GM18517 (cell line): ENCODE measurements at regions not wholly inside any gene's neighbourhood (a gene's known extent, or its start where the extent isn't known, plus 50 kb on each side); places are given as distances from the start of the nearest gene placed in this dataset.
A peak's percentile ranks its signal among the peaks of the same experiment; 100 is the strongest.

Experiments used
- ATAC-seq: cut with Tn5 transposase; IDR thresholded peaks from one replicate; pipeline ENCODE4 v1.9.1; 2021; ENCODE audit warnings: mild to moderate bottlenecking, moderate library complexity; ENCODE audit not compliant: unreplicated experiment

- no peak for ATAC-seq
Observed at GRCh38 chr5:77948476-77948875, 172.3 kb upstream of the TBCA start.

- no peak for ATAC-seq
Observed at GRCh38 chr5:77947041-77947428, 170.9 kb upstream of the TBCA start.

GRCh38 chr5:77946381-77947040 is 170.4 kb upstream of the TBCA start:
- ATAC-seq = no peak

- no peak for ATAC-seq
Observed at GRCh38 chr5:77945874-77946273, 169.7 kb upstream of the TBCA start.

GRCh38 chr5:77944757-77945340 is 168.7 kb upstream of the TBCA start:
- ATAC-seq = no peak

- ATAC-seq = no peak
Observed at GRCh38 chr5:77943851-77944250, 167.7 kb upstream of the TBCA start.

GRCh38 chr5:77942578-77943239 is 166.6 kb upstream of the TBCA start:
- ATAC-seq = no peak

GRCh38 chr5:77937015-77937908 is 161.1 kb upstream of the TBCA start:
- peak; percentile 84 for ATAC-seq

- ATAC-seq = peak; percentile 44
Observed at GRCh38 chr5:77936365-77936693, 160.2 kb upstream of the TBCA start.

GRCh38 chr5:77935506-77936364 is 159.6 kb upstream of the TBCA start:
- ATAC-seq = peak; percentile 63

GRCh38 chr5:77928776-77929300 is 152.7 kb upstream of the TBCA start:
- ATAC-seq = no peak

GRCh38 chr5:77926337-77926736 is 150.2 kb upstream of the TBCA start:
- ATAC-seq = no peak

GRCh38 chr5:77925503-77925902 is 149.4 kb upstream of the TBCA start:
- no peak for ATAC-seq

GRCh38 chr5:77924081-77924480 is 147.9 kb upstream of the TBCA start:
- ATAC-seq = no peak

GRCh38 chr5:77923666-77924065 is 147.5 kb upstream of the TBCA start:
- no peak for ATAC-seq

- no peak for ATAC-seq
Observed at GRCh38 chr5:77921094-77921768, 145.1 kb upstream of the TBCA start.

- ATAC-seq = no peak
Observed at GRCh38 chr5:77920359-77921058, 144.4 kb upstream of the TBCA start.

GRCh38 chr5:77915346-77915745 is 139.2 kb upstream of the TBCA start:
- ATAC-seq = no peak

- no peak for ATAC-seq
Observed at GRCh38 chr5:77912721-77913120, 136.6 kb upstream of the TBCA start.
